ENCODE measurements at regions not wholly inside any gene's neighbourhood (a gene's known extent, or its start where the extent isn't known, plus 50 kb on each side); places are given as distances from the start of the nearest gene placed in this dataset.

GRCh38 chr10:43782814-43783213 lies 134.1 kb upstream of the ZNF32 start:
- Mint-ChIP-seq H3K27me3 (ENCODE audit: low read depth) (no peaks in the 10 kb centered on the region), H3K4me1 (ENCODE audit: low read depth) (peaks cover 20% of the 10 kb centered on the region), H3K9me3 (no peaks in the 10 kb centered on the region), H3K4me3 (no peak overlapping the region), H3K27ac (no peak overlapping the region), H3K36me3 (ENCODE audit: low read depth) (no peaks in the 10 kb centered on the region)
- DNase-seq = no peak
- CTCF ChIA-PET = no interaction called here
- intact Hi-C loops (cut with micrococcal nuclease) = loop anchor here (1.0 kb wide), 1 partner anchor 33 kb away; no protein-coding TSS in a partner anchor

GRCh38 chr10:43781480-43782361 lies 133.0 kb upstream of the ZNF32 start:
- DNase-seq = peak; percentile 49
- CTCF ChIA-PET = no interaction called here
- intact Hi-C loops (cut with micrococcal nuclease) = loop anchor here (1.0 kb wide), 1 partner anchor 35 kb away; no protein-coding TSS in a partner anchor
- Mint-ChIP-seq H3K27me3 (ENCODE audit: low read depth) (no peaks in the 10 kb centered on the region), H3K27ac (no peak overlapping the region), H3K4me1 (ENCODE audit: low read depth) (peaks cover 20% of the 10 kb centered on the region), H3K4me3 (no peak overlapping the region), H3K36me3 (ENCODE audit: low read depth) (no peaks in the 10 kb centered on the region), H3K9me3 (no peaks in the 10 kb centered on the region)

- H3K27me3 Mint-ChIP-seq (ENCODE audit: low read depth) = no peaks in the 10 kb centered on the region
These were observed 129.9 kb upstream of the ZNF32 start for GRCh38 chr10:43778571-43778970.

GRCh38 chr10:43775384-43775783 lies 126.7 kb upstream of the ZNF32 start:
- no peak for DNase-seq
- peaks cover 7% of the 10 kb centered on the region for H3K4me1 Mint-ChIP-seq (ENCODE audit: low read depth)
- CTCF ChIA-PET = no interaction called here

More at GRCh38 chr10:43778571-43778970, 129.9 kb upstream of the ZNF32 start:
- H3K4me1 Mint-ChIP-seq (ENCODE audit: low read depth) = peaks cover 20% of the 10 kb centered on the region
- H3K36me3 Mint-ChIP-seq (ENCODE audit: low read depth) = no peaks in the 10 kb centered on the region
- no peaks in the 10 kb centered on the region for H3K9me3 Mint-ChIP-seq
- H3K4me3 Mint-ChIP-seq = no peak overlapping the region
- H3K27ac Mint-ChIP-seq = no peak overlapping the region
- CTCF ChIA-PET = no interaction called here
- peak; percentile 9 for DNase-seq
- intact Hi-C loops (cut with micrococcal nuclease) = no loop called here

GRCh38 chr10:43774234-43774769 lies 125.6 kb upstream of the ZNF32 start:
- H3K27me3 Mint-ChIP-seq (ENCODE audit: low read depth) = peaks cover 2% of the 10 kb centered on the region
- H3K4me3 Mint-ChIP-seq = no peak overlapping the region
- no peak overlapping the region for H3K27ac Mint-ChIP-seq
- CTCF ChIA-PET = no interaction called here
- H3K4me1 Mint-ChIP-seq (ENCODE audit: low read depth) = peaks cover 7% of the 10 kb centered on the region
- no peak for DNase-seq
- no peaks in the 10 kb centered on the region for H3K36me3 Mint-ChIP-seq (ENCODE audit: low read depth)
- no peaks in the 10 kb centered on the region for H3K9me3 Mint-ChIP-seq
- intact Hi-C loops (cut with micrococcal nuclease) = no loop called here

More at GRCh38 chr10:43775384-43775783, 126.7 kb upstream of the ZNF32 start:
- Mint-ChIP-seq H3K9me3 (no peaks in the 10 kb centered on the region), H3K27me3 (ENCODE audit: low read depth) (peaks cover 2% of the 10 kb centered on the region), H3K27ac (no peak overlapping the region), H3K36me3 (ENCODE audit: low read depth) (no peaks in the 10 kb centered on the region), H3K4me3 (no peak overlapping the region)
- intact Hi-C loops (cut with micrococcal nuclease) = no loop called here

GRCh38 chr10:43773736-43774135 lies 125.1 kb upstream of the ZNF32 start:
- intact Hi-C loops (cut with micrococcal nuclease) = no loop called here
- Mint-ChIP-seq H3K4me1 (ENCODE audit: low read depth) (peaks cover 4% of the 10 kb centered on the region), H3K36me3 (ENCODE audit: low read depth) (no peaks in the 10 kb centered on the region), H3K4me3 (no peak overlapping the region), H3K9me3 (peaks cover 1% of the 10 kb centered on the region), H3K27ac (no peak overlapping the region), H3K27me3 (ENCODE audit: low read depth) (peaks cover 2% of the 10 kb centered on the region)
- CTCF ChIA-PET = no interaction called here
- DNase-seq = no peak

- DNase-seq = no peak
- H3K27ac Mint-ChIP-seq = no peak overlapping the region
- H3K36me3 Mint-ChIP-seq (ENCODE audit: low read depth) = no peaks in the 10 kb centered on the region
- H3K9me3 Mint-ChIP-seq = peaks cover 3% of the 10 kb centered on the region
- intact Hi-C loops (cut with micrococcal nuclease) = no loop called here
- H3K4me3 Mint-ChIP-seq = no peak overlapping the region
- CTCF ChIA-PET = interaction anchor here (0.6 to 1.0 kb wide), 2 partner anchors 12 to 378 kb away, joined by 3 to 4 read pairs; no protein-coding TSS in a partner anchor
- H3K4me1 Mint-ChIP-seq (ENCODE audit: low read depth) = no peaks in the 10 kb centered on the region
- H3K27me3 Mint-ChIP-seq (ENCODE audit: low read depth) = peaks cover 2% of the 10 kb centered on the region
These were observed 123.5 kb upstream of the ZNF32 start for GRCh38 chr10:43772171-43772570.

- CTCF ChIA-PET = interaction anchor here (1.0 kb wide), 1 partner anchor 11 kb away, joined by 3 read pairs; no protein-coding TSS in a partner anchor
- H3K9me3 Mint-ChIP-seq = peaks cover 3% of the 10 kb centered on the region
- H3K4me3 Mint-ChIP-seq = no peak overlapping the region
- no peak for DNase-seq
- H3K27me3 Mint-ChIP-seq (ENCODE audit: low read depth) = peaks cover 2% of the 10 kb centered on the region
- H3K27ac Mint-ChIP-seq = no peak overlapping the region
- intact Hi-C loops (cut with micrococcal nuclease) = no loop called here
- no peaks in the 10 kb centered on the region for H3K4me1 Mint-ChIP-seq (ENCODE audit: low read depth)
- H3K36me3 Mint-ChIP-seq (ENCODE audit: low read depth) = no peaks in the 10 kb centered on the region
These were observed 123.0 kb upstream of the ZNF32 start for GRCh38 chr10:43771675-43772074.

GRCh38 chr10:43765516-43765915 lies 116.8 kb upstream of the ZNF32 start:
- H3K4me1 Mint-ChIP-seq (ENCODE audit: low read depth) = no peaks in the 10 kb centered on the region
- H3K27ac Mint-ChIP-seq = no peak overlapping the region
- DNase-seq = no peak
- intact Hi-C loops (cut with micrococcal nuclease) = no loop called here
- H3K4me3 Mint-ChIP-seq = no peak overlapping the region
- H3K27me3 Mint-ChIP-seq (ENCODE audit: low read depth) = no peaks in the 10 kb centered on the region
- H3K36me3 Mint-ChIP-seq (ENCODE audit: low read depth) = no peaks in the 10 kb centered on the region
- CTCF ChIA-PET = no interaction called here
- peaks cover 3% of the 10 kb centered on the region for H3K9me3 Mint-ChIP-seq

- no peaks in the 10 kb centered on the region for H3K36me3 Mint-ChIP-seq (ENCODE audit: low read depth)
- CTCF ChIA-PET = interaction anchor here (0.7 kb wide), 1 partner anchor 730 kb away, joined by 3 read pairs; no protein-coding TSS in a partner anchor
- intact Hi-C loops (cut with micrococcal nuclease) = no loop called here
- H3K27ac Mint-ChIP-seq = no peak overlapping the region
- DNase-seq = no peak
- H3K9me3 Mint-ChIP-seq = peaks cover 3% of the 10 kb centered on the region
- no peaks in the 10 kb centered on the region for H3K4me1 Mint-ChIP-seq (ENCODE audit: low read depth)
- H3K27me3 Mint-ChIP-seq (ENCODE audit: low read depth) = no peaks in the 10 kb centered on the region
- H3K4me3 Mint-ChIP-seq = no peak overlapping the region
These were observed 115.2 kb upstream of the ZNF32 start for GRCh38 chr10:43763846-43764245.

GRCh38 chr10:43760514-43760913 lies 111.8 kb upstream of the ZNF32 start:
- no peaks in the 10 kb centered on the region for H3K27me3 Mint-ChIP-seq (ENCODE audit: low read depth)
- H3K4me1 Mint-ChIP-seq (ENCODE audit: low read depth) = no peaks in the 10 kb centered on the region
- no peak overlapping the region for H3K27ac Mint-ChIP-seq
- no peaks in the 10 kb centered on the region for H3K9me3 Mint-ChIP-seq
- intact Hi-C loops (cut with micrococcal nuclease) = no loop called here
- DNase-seq = no peak
- no peak overlapping the region for H3K4me3 Mint-ChIP-seq
- H3K36me3 Mint-ChIP-seq (ENCODE audit: low read depth) = no peaks in the 10 kb centered on the region
- CTCF ChIA-PET = interaction anchor here (1.1 kb wide), 1 partner anchor 11 kb away, joined by 3 read pairs; no protein-coding TSS in a partner anchor

- no peaks in the 10 kb centered on the region for H3K9me3 Mint-ChIP-seq
- no peaks in the 10 kb centered on the region for H3K4me1 Mint-ChIP-seq (ENCODE audit: low read depth)
- H3K36me3 Mint-ChIP-seq (ENCODE audit: low read depth) = no peaks in the 10 kb centered on the region
- CTCF ChIA-PET = no interaction called here
- no peaks in the 10 kb centered on the region for H3K27me3 Mint-ChIP-seq (ENCODE audit: low read depth)
- intact Hi-C loops (cut with micrococcal nuclease) = no loop called here
- no peak overlapping the region for H3K27ac Mint-ChIP-seq
- no peak overlapping the region for H3K4me3 Mint-ChIP-seq
- DNase-seq = no peak
These were observed 110.5 kb upstream of the ZNF32 start for GRCh38 chr10:43759216-43759615.

- CTCF ChIA-PET = no interaction called here
- H3K4me3 Mint-ChIP-seq = no peak overlapping the region
- H3K36me3 Mint-ChIP-seq (ENCODE audit: low read depth) = no peaks in the 10 kb centered on the region
- no peaks in the 10 kb centered on the region for H3K4me1 Mint-ChIP-seq (ENCODE audit: low read depth)
- intact Hi-C loops (cut with micrococcal nuclease) = no loop called here
- no peaks in the 10 kb centered on the region for H3K9me3 Mint-ChIP-seq
- H3K27me3 Mint-ChIP-seq (ENCODE audit: low read depth) = no peaks in the 10 kb centered on the region
- DNase-seq = no peak
- H3K27ac Mint-ChIP-seq = no peak overlapping the region
These were observed 107.7 kb upstream of the ZNF32 start for GRCh38 chr10:43756341-43756740.

All from activated naive CD4-positive, alpha-beta T cell treated with anti-CD3 and anti-CD28 coated beads for 36 hours (primary cell).